ENCODE measurements at regions not wholly inside any gene's neighbourhood (a gene's known extent, or its start where the extent isn't known, plus 50 kb on each side); places are given as distances from the start of the nearest gene placed in this dataset.
"Not testable (repeated sequence)": the region's sequence is repeated elsewhere in the genome, so short reads cannot be mapped to it uniquely, and the experiment has no call there.

DNA sequence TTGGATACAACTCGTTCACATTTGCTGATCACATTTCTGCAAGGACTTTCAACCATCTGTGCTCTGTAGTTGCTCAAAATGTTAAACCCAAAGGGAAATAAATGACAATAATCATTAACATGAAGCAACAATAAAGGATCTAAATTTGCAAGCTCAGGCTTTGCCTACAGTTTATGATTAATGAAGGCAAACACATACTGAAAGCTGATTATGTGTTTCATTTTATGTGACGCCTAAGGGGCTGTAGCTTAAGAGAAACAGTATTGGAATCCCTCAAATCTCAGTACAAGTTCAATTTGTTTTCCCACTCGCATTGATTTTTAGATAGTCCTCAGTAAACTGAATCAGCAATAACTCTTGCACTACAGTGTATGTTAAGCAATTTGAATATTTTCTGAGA lies 160.3 kb upstream of the FSIP2 start:
- DNase-seq (ENCODE audit: extremely low read depth in 1 of 11, low read depth in 9 of 11, low spot score in 4 of 11), result no peak

GRCh38 chr2:185583058-185583816 lies 155.4 kb upstream of the FSIP2 start:
- no peak for DNase-seq (ENCODE audit: extremely low read depth in 1 of 11, low read depth in 9 of 11, low spot score in 4 of 11)

DNA sequence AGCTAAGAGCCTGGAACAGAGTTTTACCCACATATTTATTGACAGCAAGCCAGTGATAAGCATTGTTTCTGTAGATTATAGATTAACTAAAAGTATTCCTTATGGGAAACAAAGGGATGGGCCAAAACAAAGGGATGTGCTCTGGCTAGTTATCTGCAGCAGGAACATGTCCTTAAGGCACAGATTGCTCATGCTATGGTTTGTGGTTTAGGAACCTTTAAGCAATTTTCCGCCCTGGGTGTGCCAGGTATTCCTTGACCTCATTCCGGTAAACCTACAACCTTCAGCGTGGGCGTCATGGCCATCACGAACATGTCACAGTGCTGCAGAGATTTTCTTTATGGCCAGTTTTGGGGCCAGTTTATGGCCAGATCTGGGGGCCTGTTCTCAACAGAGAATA lies 153.4 kb upstream of the FSIP2 start:
- DNase-seq (ENCODE audit: extremely low read depth in 1 of 11, low read depth in 9 of 11, low spot score in 4 of 11), result not testable (repeated sequence)

GRCh38 chr2:185591276-185591675 lies 147.3 kb upstream of the FSIP2 start:
- DNase-seq (ENCODE audit: extremely low read depth in 1 of 11, low read depth in 9 of 11, low spot score in 4 of 11), result not testable (repeated sequence)

GRCh38 chr2:185607945-185608344 lies 130.7 kb upstream of the FSIP2 start:
- no peak for DNase-seq (ENCODE audit: extremely low read depth in 1 of 11, low read depth in 9 of 11, low spot score in 4 of 11)

GRCh38 chr2:185608799-185609198 lies 129.8 kb upstream of the FSIP2 start:
- DNase-seq (ENCODE audit: extremely low read depth in 1 of 11, low read depth in 9 of 11, low spot score in 4 of 11), result peak in 3 of 11 donors; percentile 5 to 12 (median 5)

- no peak for DNase-seq (ENCODE audit: extremely low read depth in 1 of 11, low read depth in 9 of 11, low spot score in 4 of 11)
Measured at GRCh38 chr2:185610301-185610700, 128.3 kb upstream of the FSIP2 start.

- DNase-seq (ENCODE audit: extremely low read depth in 1 of 11, low read depth in 9 of 11, low spot score in 4 of 11), result no peak
Measured at GRCh38 chr2:185618625-185619024, 120.0 kb upstream of the FSIP2 start.

GRCh38 chr2:185625604-185626003 lies 113.0 kb upstream of the FSIP2 start:
- no peak for DNase-seq (ENCODE audit: extremely low read depth in 1 of 11, low read depth in 9 of 11, low spot score in 4 of 11)

DNA sequence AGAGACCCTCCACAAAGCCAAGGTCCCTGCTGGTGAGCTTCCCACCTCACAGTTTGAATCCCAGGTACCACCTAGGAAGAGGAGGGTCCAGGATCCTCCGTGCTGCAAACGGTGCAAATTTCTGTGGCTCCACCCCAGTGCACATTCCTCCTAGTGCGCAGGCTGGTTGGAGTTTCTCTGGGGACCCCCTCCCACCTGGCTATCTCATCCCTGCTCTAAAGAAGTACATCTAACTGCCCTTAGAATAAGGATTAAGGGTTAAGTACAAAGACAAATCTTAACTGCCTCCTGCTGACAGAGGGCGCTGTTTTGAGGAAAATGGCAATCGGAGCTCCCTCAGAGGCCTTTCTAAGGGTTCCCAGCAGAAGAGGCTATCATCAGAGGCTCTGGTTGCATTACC lies 109.6 kb upstream of the FSIP2 start:
- no peak for DNase-seq (ENCODE audit: extremely low read depth in 1 of 11, low read depth in 9 of 11, low spot score in 4 of 11)

DNA sequence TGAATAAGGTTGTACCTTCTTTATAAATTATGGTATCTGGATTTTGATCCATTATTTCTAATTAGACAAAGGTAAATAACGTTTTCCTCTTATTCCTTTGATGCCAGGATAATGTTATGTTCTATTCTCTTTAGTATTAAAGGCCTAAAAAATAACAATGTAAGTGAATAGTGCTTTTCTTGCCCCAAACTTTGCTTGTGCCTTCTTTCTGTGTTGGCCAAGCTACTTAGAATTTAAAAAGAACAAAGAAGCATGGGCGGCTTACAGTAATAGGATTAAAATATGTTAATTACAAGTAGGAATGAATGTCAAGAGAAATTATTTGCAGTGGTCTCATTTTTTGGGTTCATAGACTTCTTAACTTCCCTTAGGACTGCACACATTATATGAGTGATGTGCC lies 105.0 kb upstream of the FSIP2 start:
- no peak for DNase-seq (ENCODE audit: extremely low read depth in 1 of 11, low read depth in 9 of 11, low spot score in 4 of 11)

DNA sequence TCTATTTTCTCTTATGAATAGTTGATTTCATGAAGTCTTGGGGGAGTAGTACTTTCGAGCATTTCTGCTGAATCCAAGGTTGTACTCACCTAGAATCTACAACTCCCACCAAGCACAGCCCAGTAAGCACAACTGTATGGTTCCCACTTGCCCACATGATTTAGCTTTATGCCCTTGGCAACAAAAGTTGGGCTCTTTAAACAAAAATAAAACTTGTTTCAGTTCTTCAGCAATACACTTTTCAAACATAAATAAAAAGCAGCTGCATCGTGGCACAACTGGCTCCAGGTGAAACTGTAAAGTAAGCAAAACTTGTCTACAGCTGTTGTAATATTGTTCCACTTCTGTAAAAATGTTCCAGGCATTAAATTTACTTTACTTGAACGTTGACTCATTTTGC lies 99.8 kb upstream of the FSIP2 start:
- DNase-seq (ENCODE audit: extremely low read depth in 1 of 11, low read depth in 9 of 11, low spot score in 4 of 11), result no peak

DNA sequence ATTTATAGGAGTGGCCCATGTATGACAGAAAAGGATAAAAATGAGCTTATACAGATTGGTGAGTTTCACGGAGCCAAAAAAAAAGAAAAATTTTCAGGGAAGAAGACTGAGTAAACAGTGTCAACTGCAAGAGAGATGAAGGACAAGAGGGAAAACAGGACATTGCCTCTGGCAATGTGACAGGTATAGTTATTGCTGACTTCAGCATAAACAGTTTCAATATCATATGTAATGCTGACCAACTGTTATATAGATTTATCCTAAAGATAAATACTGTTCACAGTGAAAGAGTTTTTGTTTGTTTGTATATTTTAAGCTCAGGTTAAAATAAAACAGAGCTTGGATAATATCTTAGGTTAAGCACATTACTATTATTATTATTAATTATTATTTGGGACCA lies 98.0 kb upstream of the FSIP2 start:
- no peak for DNase-seq (ENCODE audit: extremely low read depth in 1 of 11, low read depth in 9 of 11, low spot score in 4 of 11)

- DNase-seq (ENCODE audit: extremely low read depth in 1 of 11, low read depth in 9 of 11, low spot score in 4 of 11), result peak in 2 of 11 donors; percentile 14 to 15
Measured at GRCh38 chr2:185643434-185643833, 95.2 kb upstream of the FSIP2 start.

DNA sequence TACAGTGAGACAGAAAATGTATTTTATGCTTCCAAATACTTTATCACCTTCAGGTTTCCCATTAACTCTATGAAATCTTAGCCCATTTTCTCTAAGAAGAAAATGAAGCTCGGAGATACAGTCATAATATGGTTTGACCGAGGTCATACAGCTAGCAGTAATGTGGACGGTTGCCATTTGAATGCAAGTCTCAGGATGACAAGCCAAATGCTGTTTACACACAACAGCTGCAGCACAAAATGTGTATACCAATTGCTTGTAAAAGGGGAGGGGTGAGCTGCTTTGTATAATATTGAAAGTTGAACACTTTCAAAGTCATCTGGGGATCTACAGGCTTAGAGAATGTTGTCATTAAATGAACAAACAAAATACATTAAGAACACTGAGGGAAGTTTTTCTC lies 93.8 kb upstream of the FSIP2 start:
- DNase-seq (ENCODE audit: extremely low read depth in 1 of 11, low read depth in 9 of 11, low spot score in 4 of 11), result peak in 8 of 11 donors; percentile 4 to 45 (median 31)

DNA sequence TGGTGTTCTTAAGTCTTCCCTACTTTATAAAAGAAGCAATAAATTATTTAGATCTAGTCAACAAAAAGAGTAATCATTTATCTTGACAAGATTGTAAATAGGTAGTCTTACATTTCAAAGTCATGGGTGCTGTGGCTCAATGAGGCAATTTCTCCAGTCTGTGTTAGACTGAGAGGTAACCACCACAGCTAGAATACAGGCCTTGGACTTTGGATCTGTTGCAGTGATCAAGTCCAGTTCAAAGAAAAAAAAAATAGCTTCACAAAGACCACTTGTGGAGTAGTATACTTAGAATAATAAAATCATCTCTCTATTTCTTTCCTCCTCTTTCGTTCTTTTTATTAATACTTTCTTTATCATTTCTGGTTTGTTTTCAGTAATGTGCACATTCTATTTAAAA lies 93.1 kb upstream of the FSIP2 start:
- peak in 1 of 11 donors; percentile 7 for DNase-seq (ENCODE audit: extremely low read depth in 1 of 11, low read depth in 9 of 11, low spot score in 4 of 11)

DNA sequence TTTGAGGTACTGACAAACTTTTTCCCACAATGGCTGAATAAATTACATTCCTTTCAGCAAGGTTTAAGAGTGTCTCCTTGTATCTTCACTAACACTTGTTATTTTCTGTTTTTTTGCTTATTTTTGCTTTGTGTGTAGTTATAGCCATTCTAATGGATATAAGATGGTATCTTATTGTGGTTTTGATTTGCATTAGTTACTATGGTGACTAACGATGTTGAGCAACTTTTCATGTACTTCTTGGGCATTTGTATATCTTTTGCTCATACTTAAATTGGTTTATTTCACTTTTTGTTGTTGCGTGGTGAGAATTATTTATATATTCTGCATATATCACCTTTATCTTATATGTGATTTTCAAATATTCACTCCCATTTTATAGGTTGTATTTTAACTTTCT lies 79.9 kb upstream of the FSIP2 start:
- DNase-seq (ENCODE audit: extremely low read depth in 1 of 11, low read depth in 9 of 11, low spot score in 4 of 11), result no peak

GRCh38 chr2:185663811-185664210 lies 74.8 kb upstream of the FSIP2 start:
- no peak for DNase-seq (ENCODE audit: extremely low read depth in 1 of 11, low read depth in 9 of 11, low spot score in 4 of 11)

GRCh38 chr2:185664384-185664783 lies 74.2 kb upstream of the FSIP2 start:
- DNase-seq (ENCODE audit: extremely low read depth in 1 of 11, low read depth in 9 of 11, low spot score in 4 of 11), result no peak

GRCh38 chr2:185665251-185665814 lies 73.3 kb upstream of the FSIP2 start:
- no peak for DNase-seq (ENCODE audit: extremely low read depth in 1 of 11, low read depth in 9 of 11, low spot score in 4 of 11)

GRCh38 chr2:185667452-185667851 lies 71.2 kb upstream of the FSIP2 start:
- DNase-seq (ENCODE audit: extremely low read depth in 1 of 11, low read depth in 9 of 11, low spot score in 4 of 11), result no peak
